ENCODE measurements at regions not wholly inside any gene's neighbourhood (a gene's known extent, or its start where the extent isn't known, plus 50 kb on each side); places are given as distances from the start of the nearest gene placed in this dataset.
A peak's percentile ranks its signal among the peaks of the same experiment; 100 is the strongest.

DNA sequence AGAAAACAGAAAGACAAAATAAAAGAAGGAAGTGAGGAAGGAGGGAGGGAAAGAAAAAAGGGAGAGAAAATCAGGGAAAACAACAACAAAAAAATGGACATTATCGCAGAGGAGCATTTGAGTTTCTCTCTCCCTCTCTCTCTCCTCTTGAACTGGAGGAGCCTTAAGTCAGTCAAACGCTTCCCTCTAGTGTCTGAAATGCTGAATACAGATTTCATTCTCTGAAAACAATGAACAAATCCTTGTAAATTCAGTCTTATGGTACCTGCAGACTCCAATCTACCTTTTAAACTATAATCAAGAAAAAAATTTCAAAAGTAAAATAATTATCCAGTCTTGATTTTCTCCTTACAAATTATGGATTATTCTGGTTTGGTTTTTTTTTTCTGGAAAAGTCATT lies 89.2 kb upstream of the PFKP start:
- TF ChIP-seq, protein P1, sequence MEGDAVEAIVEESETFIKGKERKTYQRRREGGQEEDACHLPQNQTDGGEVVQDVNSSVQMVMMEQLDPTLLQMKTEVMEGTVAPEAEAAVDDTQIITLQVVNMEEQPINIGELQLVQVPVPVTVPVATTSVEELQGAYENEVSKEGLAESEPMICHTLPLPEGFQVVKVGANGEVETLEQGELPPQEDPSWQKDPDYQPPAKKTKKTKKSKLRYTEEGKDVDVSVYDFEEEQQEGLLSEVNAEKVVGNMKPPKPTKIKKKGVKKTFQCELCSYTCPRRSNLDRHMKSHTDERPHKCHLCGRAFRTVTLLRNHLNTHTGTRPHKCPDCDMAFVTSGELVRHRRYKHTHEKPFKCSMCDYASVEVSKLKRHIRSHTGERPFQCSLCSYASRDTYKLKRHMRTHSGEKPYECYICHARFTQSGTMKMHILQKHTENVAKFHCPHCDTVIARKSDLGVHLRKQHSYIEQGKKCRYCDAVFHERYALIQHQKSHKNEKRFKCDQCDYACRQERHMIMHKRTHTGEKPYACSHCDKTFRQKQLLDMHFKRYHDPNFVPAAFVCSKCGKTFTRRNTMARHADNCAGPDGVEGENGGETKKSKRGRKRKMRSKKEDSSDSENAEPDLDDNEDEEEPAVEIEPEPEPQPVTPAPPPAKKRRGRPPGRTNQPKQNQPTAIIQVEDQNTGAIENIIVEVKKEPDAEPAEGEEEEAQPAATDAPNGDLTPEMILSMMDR (IDR thresholded peaks at IDR 0.05 in 8 of 11, conservative IDR thresholded peaks at IDR 0.05 in 3 of 11): peak in 5 of 11 experiments; percentile 23 to 48 (median 30)
- TF ChIP-seq POLR2AphosphoS5 (IDR thresholded peaks at IDR 0.05): no peak
- no peak for TF ChIP-seq POLR2A (IDR thresholded peaks at IDR 0.05)

Measured in spleen (tissue), 7 donors.